Lung (tissue), 11 donors: ENCODE measurements at regions not wholly inside any gene's neighbourhood (a gene's known extent, or its start where the extent isn't known, plus 50 kb on each side); places are given as distances from the start of the nearest gene placed in this dataset.

Source experiments
- ATAC-seq: fragments of 200-7000 bp; cut with Tn5 transposase; one replicate; pipeline ENCODE4 v1.9.1; 2020; ENCODE audit warnings: moderate number of reproducible peaks; ENCODE audit not compliant: insufficient read depth, low FRiP score
- DNase-seq, 3 donors: peaks; one replicate each; pipeline ENCODE4 v3.0.0-alpha.2; 2013 to 2017
- H3K27ac ChIP-seq, 2 donors: one replicate each; pipeline ENCODE4 v1.5.1; 2013; ENCODE audit warnings: mild to moderate bottlenecking in 2 of 2, moderate library complexity in 2 of 2, control low read depth in 1 of 2, inconsistent platforms in 1 of 2, low read depth in 1 of 2, low read length in 1 of 2
- H3K27me3 ChIP-seq, 3 donors: one replicate each; pipeline ENCODE4 v1.5.1; 2013; ENCODE audit warnings: low read length in 2 of 3; ENCODE audit not compliant: control insufficient read depth in 3 of 3, insufficient read depth in 3 of 3
- H3K36me3 ChIP-seq, 4 donors: one replicate each; pipeline ENCODE4 v1.5.1; 2013; ENCODE audit warnings: low read length in 4 of 4, mild to moderate bottlenecking in 1 of 4, moderate library complexity in 1 of 4; ENCODE audit not compliant: control insufficient read depth in 4 of 4, insufficient read depth in 4 of 4
- H3K4me1 ChIP-seq, 5 donors: one replicate each; pipeline ENCODE4 v1.5.1; 2013; ENCODE audit warnings: low read length in 5 of 5, mild to moderate bottlenecking in 2 of 5, moderate library complexity in 1 of 5; ENCODE audit not compliant: control insufficient read depth in 5 of 5, insufficient read depth in 5 of 5
- H3K4me3 ChIP-seq: one replicate; pipeline ENCODE4 v1.5.1; 2013; ENCODE audit warnings: mild to moderate bottlenecking, control low read depth, moderate library complexity
- H3K9ac ChIP-seq, 2 donors: one replicate each; pipeline ENCODE4 v1.5.1; 2013; ENCODE audit warnings: low read length in 2 of 2, control low read depth in 1 of 2; ENCODE audit not compliant: insufficient read depth in 1 of 2
- H3K9me3 ChIP-seq, 4 donors: one replicate each; pipeline ENCODE4 v1.5.1; 2013; ENCODE audit warnings: low read length in 3 of 4, mild to moderate bottlenecking in 1 of 4, moderate library complexity in 1 of 4; ENCODE audit not compliant: control insufficient read depth in 4 of 4, insufficient read depth in 3 of 4
- CTCF ChIP-seq: IDR thresholded peaks from 2 replicates; pipeline ENCODE4 v1.5.1; 2012; ENCODE audit warnings: mild to moderate bottlenecking; ENCODE audit errors: control extremely low read depth, extremely low read depth
- whole genome bisulfite sequencing, 2 donors: extraction: QIAGEN DNeasy Blood & Tissue Kit; methylation state at CpG; one replicate each; pipeline ENCODE4 v1.1.7; 2013; 5-methylcytosine and 5-hydroxymethylcytosine counted together
- donor health status: control.
- donor health status: control.
- donor health status: Bipolar disorder and iron deficiency.
- donor health status: healthy.
- donor health status: DM: yes; HTN: yes; CAD: no.

- Histone ChIP-seq H3K4me1 (peaks cover 0 to 6% (median 0%) of the 10 kb centered on the region in 5 donors), H3K27ac (no peak overlapping the region), H3K27me3 (no peaks in the 10 kb centered on the region), H3K4me3 (no peak overlapping the region), H3K36me3 (no peaks in the 10 kb centered on the region), H3K9ac (no peak overlapping the region), H3K9me3 (no peaks in the 10 kb centered on the region)
- no peak for DNase-seq
- TF ChIP-seq CTCF, result no peak
- no peak for ATAC-seq
Measured at GRCh38 chr2:147394179-147394790, 450.5 kb upstream of the ACVR2A start.

GRCh38 chr2:147392180-147392579 is 452.6 kb upstream of the ACVR2A start:
- no peak for TF ChIP-seq CTCF
- no peak overlapping the region for H3K27ac ChIP-seq
- H3K9ac ChIP-seq, result no peak overlapping the region
- no peak overlapping the region for H3K4me3 ChIP-seq
- WGBS, 2 donors, result 78 to 88% methylated on average over 3 of the region's 3 CpGs
- DNase-seq, result no peak
- H3K27me3 ChIP-seq, result no peaks in the 10 kb centered on the region
- peaks cover 0 to 1% (median 0%) of the 10 kb centered on the region in 5 donors for H3K4me1 ChIP-seq
- no peaks in the 10 kb centered on the region for H3K36me3 ChIP-seq
- H3K9me3 ChIP-seq, result no peaks in the 10 kb centered on the region
- ATAC-seq, result no peak

GRCh38 chr2:147390475-147390874 is 454.4 kb upstream of the ACVR2A start:
- H3K9me3 ChIP-seq, result no peaks in the 10 kb centered on the region
- ATAC-seq (no peak), DNase-seq (no peak)
- no peak for TF ChIP-seq CTCF
- no peak overlapping the region for H3K9ac ChIP-seq
- H3K36me3 ChIP-seq, result no peaks in the 10 kb centered on the region
- no peak overlapping the region for H3K4me3 ChIP-seq
- H3K27me3 ChIP-seq, result no peaks in the 10 kb centered on the region
- H3K27ac ChIP-seq, result no peak overlapping the region
- H3K4me1 ChIP-seq, result peaks cover 0 to 1% (median 0%) of the 10 kb centered on the region in 5 donors
- WGBS, 2 donors, result 69 to 73% methylated on average over 3 of the region's 3 CpGs

- no peak overlapping the region for H3K4me3 ChIP-seq
- no peak overlapping the region for H3K9ac ChIP-seq
- no peak overlapping the region for H3K27ac ChIP-seq
- no peaks in the 10 kb centered on the region for H3K36me3 ChIP-seq
- no peaks in the 10 kb centered on the region for H3K9me3 ChIP-seq
- H3K4me1 ChIP-seq, result peaks cover 0 to 1% (median 0%) of the 10 kb centered on the region in 5 donors
- no peak for ATAC-seq
- DNase-seq, result no peak
- no peak for TF ChIP-seq CTCF
- H3K27me3 ChIP-seq, result no peaks in the 10 kb centered on the region
- WGBS, 2 donors, result 67 to 82% methylated on average over 5 of the region's 5 CpGs
Measured at GRCh38 chr2:147389218-147389617, 455.6 kb upstream of the ACVR2A start.
